Limb (tissue), 2 donors: ENCODE measurements at regions not wholly inside any gene's neighbourhood (a gene's known extent, or its start where the extent isn't known, plus 50 kb on each side); places are given as distances from the start of the nearest gene placed in this dataset.
"Not testable (repeated sequence)": the region's sequence is repeated elsewhere in the genome, so short reads cannot be mapped to it uniquely, and the experiment has no call there.

Experiments
- DNase-seq, 2 donors: peaks; one replicate each; pipeline ENCODE4 v3.0.0-alpha.2; 2016; ENCODE audit errors: extremely low spot score in 2 of 2

DNA sequence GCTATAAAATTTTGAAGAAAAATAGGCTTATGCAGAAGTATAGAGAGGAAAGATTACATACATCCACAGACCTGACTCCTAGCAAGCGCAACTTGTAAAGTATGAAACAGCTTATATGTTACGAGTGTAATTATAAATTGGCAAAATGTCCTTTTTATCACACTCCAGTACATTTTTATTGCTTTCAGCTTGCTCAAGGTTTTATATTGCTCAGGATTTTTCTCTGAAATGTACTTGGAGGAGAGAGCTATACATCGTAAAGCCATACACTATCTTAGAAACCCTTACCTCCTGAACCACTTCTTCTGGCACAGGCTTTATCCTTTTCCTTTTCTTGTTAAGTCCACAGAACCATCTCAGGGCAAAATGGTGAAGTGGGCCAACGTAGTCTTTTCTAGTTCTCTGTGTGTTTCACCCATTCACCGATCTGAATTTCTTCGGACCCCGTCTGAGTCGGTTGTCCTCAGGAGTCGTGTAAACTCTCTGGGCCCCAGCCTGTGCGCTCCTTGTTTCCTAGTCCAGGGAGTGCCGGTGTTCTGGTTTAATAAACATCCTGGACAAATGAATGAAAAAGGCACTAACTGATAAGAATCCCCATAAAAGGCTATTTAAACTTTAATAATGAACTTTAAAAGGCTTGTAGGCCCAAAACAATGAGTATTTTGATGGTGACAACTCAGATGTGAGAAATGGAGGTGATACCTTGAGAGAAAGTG, 150.2 kb upstream of the SPATA31A3 start:
- DNase-seq: not testable (repeated sequence)

DNA sequence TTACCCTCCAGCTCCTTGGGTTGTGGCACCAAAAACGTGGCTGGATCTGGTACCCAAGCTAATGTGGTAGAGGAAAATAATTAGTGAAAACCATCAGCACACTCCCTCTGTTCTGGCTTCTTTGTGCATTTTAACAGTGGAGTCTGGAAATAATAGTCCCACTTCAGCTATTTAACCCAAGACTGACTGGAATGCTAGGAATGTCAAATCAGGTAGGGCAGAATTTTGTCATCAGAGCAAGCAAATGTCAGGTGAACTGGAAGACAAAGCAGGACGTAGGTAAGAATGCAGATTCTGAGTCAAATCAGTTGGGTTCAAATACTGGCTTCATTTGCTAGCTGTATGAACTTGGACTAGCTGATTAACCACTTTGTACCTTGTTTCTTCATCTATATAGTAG, 144.0 kb upstream of the SPATA31A3 start:
- not testable (repeated sequence) for DNase-seq

DNA sequence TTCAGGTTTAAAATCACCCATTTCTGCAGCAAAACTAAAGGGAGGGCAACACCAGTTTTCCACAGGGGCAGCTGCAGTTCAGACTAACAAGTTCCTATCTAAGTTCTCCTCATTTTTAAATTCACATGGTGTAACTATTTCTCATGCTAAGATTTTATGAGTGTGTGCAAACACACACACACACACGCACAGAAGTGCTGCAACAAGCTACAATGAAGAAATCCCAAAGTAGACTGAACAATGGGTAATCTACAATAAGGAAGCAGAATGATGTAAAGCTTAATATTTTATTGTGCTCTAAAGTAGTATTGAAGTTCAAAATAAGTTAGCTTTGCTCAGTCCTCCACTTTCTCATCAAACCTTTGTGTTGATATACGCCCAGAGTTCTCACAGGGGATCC, 140.8 kb upstream of the SPATA31A3 start:
- DNase-seq: not testable (repeated sequence)

DNA sequence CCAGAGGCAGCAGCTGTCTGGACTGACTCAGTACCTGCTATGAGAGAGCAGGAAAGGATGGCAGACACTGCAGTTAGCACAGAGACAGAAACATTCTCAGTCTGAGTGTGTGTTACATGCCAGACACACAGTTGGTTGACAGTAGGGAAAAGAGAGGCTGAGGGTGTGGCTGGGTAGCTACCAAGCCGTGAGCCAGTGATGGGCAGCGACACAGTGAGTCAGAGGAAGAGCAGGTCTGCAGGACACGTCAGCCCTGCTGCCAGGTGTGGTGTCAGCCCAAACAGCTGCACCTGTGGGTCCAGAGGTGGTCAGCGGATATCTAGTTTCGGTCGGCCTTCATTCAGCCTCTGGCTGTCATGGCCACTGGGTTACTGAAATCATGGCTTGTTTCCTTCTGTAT, 124.4 kb upstream of the SPATA31A3 start:
- DNase-seq: not testable (repeated sequence)

DNA sequence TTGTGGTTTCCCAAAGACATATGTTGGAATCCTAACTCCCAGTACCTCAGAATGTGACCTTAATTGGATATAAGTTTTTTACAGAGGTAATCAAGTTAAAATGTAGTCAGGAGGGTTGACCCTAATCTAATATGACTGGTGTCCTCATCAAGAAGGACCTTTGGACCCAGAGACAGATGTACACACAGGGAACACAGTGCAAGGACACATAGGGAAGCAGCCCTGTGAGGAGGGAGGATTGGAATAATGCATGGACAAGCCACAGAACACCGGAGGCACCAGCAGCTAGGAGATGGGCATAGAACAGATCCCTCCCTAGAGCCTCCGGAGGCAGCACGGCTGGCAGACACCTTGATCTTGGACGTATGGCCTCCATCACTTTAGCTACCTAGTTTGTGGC, 119.8 kb upstream of the SPATA31A3 start:
- not testable (repeated sequence) for DNase-seq

DNA sequence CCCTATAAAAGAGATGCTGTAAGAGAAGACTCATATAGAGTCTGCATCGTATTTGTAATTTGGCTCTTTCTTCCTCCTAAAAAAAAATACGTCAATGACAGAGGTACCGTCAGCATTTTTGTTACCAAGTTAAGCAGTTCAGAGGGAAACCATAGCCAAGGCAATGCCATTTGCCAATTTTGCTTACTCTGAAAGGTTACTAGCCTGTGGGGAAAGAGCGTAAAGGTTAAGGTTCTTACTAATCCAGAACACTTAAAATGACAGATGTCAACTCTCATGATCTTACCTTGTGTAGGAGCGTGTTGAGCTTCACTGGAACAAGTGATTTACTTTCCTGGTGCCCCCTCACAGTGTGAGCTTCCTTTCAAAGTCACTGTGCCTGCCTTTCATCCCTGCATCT, 119.4 kb upstream of the SPATA31A3 start:
- not testable (repeated sequence) for DNase-seq

DNA sequence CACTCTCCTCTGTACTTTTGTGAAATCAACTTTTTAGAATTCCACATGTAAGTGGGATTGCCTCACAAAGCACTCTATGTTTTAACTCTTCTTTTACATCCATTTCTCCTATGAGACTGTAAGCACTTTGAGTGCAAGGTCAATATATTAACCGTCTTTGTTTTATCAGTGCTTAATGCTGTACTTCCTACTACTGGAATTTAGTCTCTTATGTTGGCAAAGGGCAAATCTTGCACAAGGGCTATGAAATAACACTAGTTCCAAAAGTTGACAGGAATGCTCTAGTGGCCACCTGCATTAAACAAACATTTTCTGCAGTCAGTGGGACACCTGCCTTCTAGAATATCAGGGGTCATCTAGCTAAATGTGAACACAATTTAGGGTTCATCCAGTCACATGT, 117.5 kb upstream of the SPATA31A3 start:
- DNase-seq: not testable (repeated sequence)

DNA sequence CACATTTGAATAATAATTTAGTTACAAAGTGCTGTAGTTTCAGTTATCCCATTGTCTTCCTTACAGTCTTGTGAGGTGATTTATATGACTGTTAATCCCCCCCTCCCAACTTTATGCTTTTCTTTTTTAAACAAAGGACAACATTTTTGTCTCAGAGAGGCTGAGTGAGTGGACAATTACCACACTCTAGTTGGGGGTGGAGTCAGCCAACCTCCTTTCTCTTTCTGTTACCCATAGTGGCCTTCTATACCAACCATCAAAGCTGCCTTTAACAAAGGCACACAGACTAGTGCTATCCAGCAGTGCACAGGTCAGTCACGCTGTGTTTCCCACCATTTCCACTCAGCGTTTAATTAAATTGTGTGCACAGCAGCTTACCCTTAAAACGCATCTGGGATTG, 114.3 kb upstream of the SPATA31A3 start:
- not testable (repeated sequence) for DNase-seq

DNA sequence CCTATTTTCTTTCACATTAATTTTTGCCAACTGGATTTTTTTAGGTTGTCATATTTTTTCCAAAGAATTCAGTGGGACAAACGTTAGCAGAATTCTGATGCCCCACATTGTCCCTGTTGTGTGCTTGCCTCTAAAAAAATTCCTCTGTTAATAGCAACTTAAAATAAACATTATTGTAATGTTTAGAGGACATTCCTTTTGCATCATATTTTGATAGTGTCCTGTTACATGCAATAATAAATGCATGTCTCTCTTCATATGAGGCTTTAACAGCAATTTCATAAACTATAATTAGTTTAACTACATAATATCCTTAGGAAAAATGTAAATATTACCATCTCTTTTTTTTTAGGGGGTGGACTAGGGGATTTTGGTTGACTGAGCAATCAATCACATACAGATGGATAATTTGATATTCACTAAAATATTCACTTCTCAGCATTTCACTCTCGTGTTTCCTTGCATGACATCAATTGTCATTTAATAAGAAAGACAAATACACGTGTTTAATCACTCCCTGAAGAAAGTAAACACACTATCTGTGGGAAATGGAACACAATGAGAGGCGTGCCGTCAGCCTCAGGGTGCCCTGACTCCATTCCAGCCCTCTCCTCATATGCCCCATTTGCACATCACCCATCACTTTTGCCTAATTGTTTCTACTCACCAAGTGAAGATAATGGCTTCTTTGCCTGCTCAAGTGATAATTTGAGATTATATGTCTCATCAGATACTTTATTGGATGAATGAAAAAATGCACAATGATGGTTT, 110.3 kb upstream of the SPATA31A3 start:
- not testable (repeated sequence) for DNase-seq

DNA sequence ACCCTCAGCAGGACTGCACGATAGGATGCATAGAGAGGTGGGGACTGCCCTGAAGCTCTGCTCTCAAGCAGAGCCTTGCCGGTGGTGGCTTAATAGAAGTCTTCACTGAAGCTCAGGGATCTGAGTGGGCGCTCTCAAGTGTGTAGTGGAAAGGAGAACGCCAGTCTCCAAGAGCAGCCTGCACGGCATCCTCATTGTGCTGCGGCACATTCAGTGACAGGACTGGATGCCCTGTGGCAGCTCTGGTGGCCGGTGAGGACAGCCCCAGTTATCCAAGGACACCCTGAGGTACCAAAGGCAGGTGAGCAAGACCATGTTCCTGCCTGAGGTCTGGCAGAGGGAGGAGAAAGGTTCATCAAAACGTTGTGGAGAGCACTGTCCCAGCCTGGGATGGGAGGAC, 98.8 kb upstream of the SPATA31A3 start:
- not testable (repeated sequence) for DNase-seq

DNA sequence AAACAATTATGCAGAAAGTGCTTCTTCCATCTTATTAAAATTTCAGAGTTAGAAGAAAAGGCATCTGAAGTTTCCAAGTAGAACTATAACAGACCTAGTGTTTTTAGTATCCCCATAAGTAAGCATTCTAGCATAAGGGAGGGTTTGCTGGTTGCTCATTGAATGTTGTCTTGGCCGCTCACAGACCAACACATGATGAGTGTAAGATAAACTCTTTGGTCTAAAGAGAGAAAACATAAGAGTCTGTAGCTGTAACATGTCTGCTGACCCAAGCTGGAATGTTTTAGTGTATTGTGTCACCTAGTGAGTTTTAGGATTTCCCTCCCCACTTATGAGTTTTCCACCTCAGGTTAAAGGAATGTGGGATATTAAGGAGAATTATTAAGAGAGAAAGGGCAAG, 94.5 kb upstream of the SPATA31A3 start:
- DNase-seq: not testable (repeated sequence)

DNA sequence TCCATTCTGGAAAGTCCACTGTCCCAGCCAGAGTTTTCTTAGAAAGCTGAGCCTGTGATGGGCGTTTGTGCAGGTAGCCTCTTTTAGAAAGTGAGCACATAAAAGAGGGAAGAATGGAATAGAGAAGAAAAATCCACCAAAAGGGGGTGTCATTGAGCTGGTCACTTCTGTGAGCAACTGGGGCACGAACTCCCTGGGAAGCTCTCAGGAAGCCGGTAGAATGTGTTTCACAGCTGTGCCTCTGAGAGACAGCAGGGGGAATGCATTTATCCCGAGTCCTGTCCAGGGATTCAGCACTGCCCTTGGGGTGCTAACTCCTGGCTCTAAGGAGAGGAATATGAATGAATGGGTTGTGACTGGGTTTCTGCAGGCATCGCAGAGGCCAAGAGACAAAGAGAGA, 73.8 kb upstream of the SPATA31A3 start:
- not testable (repeated sequence) for DNase-seq

DNA sequence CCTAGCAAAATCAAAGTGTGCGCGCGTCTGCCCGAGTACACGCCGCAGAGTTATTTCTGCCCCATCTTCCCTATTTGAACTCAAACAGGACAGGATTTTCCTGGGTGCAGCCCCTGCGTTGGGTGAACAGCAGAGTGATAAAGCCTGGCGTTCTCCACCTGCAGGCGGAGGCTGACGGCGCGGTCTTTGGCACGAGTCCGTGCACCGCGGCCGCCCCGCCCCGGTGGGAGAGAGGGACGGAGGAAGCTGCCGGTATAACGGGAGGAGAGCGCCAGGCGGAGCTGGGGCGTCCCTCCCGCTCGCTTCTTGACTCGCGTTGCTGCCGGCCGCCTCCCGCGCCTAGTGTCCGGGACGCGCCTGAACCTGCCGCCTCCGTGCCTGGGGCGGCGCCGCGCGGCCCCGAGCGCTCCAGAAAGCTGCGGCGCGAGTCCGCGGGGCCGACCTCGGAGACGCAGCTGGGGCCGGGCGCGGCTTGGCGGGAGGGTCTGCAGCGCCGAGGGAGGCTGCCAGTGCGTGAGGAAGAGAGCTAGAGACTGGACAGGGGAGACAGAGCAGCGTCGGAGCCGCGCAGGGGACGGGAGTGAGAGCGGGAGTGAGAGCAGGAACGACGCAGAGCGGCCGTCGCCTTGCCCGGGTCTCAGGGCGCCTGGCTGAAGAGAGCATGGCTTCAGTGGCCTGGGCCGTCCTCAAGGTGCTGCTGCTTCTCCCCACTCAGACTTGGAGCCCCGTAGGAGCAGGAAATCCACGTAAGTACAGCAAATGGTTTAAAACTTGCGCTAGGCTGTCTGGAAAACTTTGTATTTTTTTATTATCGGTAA, 66.8 kb upstream of the SPATA31A3 start:
- DNase-seq: peak in 1 of 2 donors; percentile 62
